NCI-H2227 (cell line): ENCODE measurements at regions not wholly inside any gene's neighbourhood (a gene's known extent, or its start where the extent isn't known, plus 50 kb on each side); places are given as distances from the start of the nearest gene placed in this dataset.

Experiments
- DNase-seq: peaks from one replicate; lab custom pipeline; 2025; ENCODE audit not compliant: unreplicated experiment; lab: John Stamatoyannopoulos, UW

GRCh38 chr10:128723631-128724205 is 597.5 kb upstream of the MKI67 start:
- DNase-seq, result no peak

GRCh38 chr10:128725531-128725930 is 599.3 kb upstream of the MKI67 start:
- DNase-seq, result no peak

- DNase-seq, result no peak
These were observed 600.9 kb upstream of the MKI67 start for GRCh38 chr10:128727114-128727513.

GRCh38 chr10:128729910-128730420 is 603.7 kb upstream of the MKI67 start:
- no peak for DNase-seq

GRCh38 chr10:128730922-128731321 is 604.7 kb upstream of the MKI67 start:
- DNase-seq, result no peak

- no peak for DNase-seq
These were observed 607.9 kb upstream of the MKI67 start for GRCh38 chr10:128734161-128734560.

GRCh38 chr10:128734734-128735133 is 608.5 kb upstream of the MKI67 start:
- DNase-seq, result no peak

GRCh38 chr10:128735996-128736395 is 609.8 kb upstream of the MKI67 start:
- no peak for DNase-seq

GRCh38 chr10:128738386-128738915 is 612.2 kb upstream of the MKI67 start:
- DNase-seq, result no peak

GRCh38 chr10:128739930-128740329 is 613.7 kb upstream of the MKI67 start:
- DNase-seq, result no peak

GRCh38 chr10:128741180-128741579 is 615.0 kb upstream of the MKI67 start:
- no peak for DNase-seq

GRCh38 chr10:128741680-128742079 is 615.5 kb upstream of the MKI67 start:
- no peak for DNase-seq

- DNase-seq, result no peak
These were observed 617.9 kb upstream of the MKI67 start for GRCh38 chr10:128744092-128744491.

- DNase-seq, result no peak
These were observed 618.6 kb upstream of the MKI67 start for GRCh38 chr10:128744811-128745305.

GRCh38 chr10:128747582-128748346 is 621.5 kb upstream of the MKI67 start:
- DNase-seq, result no peak

- no peak for DNase-seq
These were observed 625.1 kb upstream of the MKI67 start for GRCh38 chr10:128751284-128751683.

GRCh38 chr10:128751851-128752250 is 625.6 kb upstream of the MKI67 start:
- DNase-seq, result no peak

- no peak for DNase-seq
These were observed 633.0 kb upstream of the MKI67 start for GRCh38 chr10:128759174-128759573.

GRCh38 chr10:128763588-128763987 is 637.4 kb upstream of the MKI67 start:
- DNase-seq, result no peak

GRCh38 chr10:128764190-128764589 is 638.0 kb upstream of the MKI67 start:
- no peak for DNase-seq

GRCh38 chr10:128766915-128767314 is 640.7 kb upstream of the MKI67 start:
- no peak for DNase-seq

GRCh38 chr10:128774979-128775378 is 648.8 kb upstream of the MKI67 start:
- no peak for DNase-seq
